ENCODE measurements at regions not wholly inside any gene's neighbourhood (a gene's known extent, or its start where the extent isn't known, plus 50 kb on each side); places are given as distances from the start of the nearest gene placed in this dataset.
"Not testable (repeated sequence)": the region's sequence is repeated elsewhere in the genome, so short reads cannot be mapped to it uniquely, and the experiment has no call there.

DNA sequence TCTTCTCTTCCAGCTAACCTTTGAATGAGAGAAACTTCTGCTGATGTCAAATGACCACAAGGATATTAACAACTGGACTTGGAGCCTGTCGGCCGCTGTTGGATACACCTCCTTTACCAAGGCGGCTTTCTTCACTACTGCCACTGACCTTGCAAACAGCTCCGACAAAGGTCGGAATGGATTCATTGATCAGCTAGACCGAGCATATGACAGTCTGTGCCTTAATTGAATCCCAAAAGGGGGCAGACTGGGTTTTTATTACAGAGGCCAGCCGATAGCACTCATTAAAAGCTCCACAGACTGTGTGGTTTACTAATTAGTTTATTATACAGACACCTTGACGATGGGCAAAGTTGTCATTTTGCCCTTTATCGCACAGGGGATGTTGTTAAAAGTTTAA lies 394.5 kb downstream of the RERGL start:
- no peak for DNase-seq

DNA sequence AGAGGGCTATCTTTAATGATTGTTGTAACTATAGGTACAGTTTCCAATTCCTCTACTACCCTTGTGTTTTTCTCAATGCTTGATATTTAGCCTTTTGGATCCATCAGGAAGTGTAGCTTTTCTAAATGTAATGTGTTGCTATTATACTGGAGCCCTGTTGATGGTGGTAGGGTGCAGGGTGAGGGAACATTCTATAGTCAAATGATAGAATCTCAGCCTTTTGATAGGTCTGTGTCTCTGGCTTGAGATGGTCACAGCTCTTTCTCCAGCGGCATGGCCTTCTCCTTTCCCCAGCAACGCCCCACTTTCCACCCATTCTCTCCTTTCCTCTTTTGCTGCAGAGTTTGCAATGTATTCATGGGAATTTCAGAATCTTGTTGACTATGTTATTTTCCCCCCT lies 398.6 kb downstream of the RERGL start:
- DNase-seq = no peak

DNA sequence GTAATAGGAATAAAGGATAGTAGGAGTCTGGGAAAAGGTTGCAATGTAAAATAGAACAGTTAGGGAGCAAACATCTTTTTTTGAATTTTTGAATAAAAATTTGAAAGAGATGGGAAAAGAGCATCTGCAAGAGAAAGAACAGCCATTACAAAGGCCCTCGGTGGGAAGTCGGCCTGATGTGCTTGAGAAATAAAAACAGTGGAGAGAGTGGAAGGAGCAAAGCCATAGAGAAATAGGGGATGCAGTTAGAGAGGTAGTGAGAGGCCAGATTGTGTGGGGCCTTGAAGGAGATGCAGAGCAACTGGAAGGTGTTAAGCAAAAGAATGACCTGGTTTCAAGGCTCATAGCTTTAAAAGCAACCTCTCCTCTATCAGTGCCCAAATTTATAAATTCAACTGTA lies 409.8 kb downstream of the RERGL start:
- no peak for DNase-seq

GRCh38 chr12:17666641-17667324 lies 423.2 kb downstream of the RERGL start:
- no peak for DNase-seq

DNA sequence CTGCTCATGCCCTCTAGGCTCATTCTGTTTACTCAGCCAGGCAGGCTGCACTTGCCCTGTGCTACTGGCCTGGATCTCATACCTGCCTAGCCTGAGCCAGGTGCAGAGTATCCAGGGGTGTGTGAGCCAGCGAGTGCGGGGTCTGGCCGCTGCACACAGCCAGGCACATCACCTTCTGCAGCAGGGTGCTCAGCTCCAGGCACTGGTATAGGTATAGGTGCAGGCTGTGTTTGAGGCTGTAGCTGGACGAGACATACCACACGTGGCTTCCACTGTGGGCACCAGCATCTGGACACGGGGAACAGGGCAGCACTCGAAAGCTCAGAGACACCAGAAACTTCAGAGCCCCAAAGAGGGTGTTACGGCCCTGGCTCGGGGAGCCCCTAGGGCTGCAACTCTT lies 424.2 kb downstream of the RERGL start:
- no peak for DNase-seq

DNA sequence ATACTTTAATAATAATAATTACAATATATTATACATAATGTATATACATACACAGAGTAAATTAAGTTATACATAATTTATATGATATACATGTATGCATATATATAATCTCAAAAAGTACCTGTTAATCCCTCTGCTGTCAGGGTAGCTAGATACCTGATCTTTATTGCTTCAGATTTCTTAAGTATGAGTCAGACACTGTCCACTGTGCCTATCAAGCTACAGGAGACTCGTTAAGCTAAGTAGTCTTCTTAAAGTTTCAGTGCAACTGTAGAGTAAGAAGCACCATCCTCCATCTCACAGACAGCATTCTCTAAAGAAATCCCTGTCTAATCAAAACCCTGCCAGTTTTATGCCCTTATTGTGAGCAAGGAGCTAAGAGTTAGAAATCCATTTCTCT lies 428.7 kb downstream of the RERGL start:
- no peak for DNase-seq

DNA sequence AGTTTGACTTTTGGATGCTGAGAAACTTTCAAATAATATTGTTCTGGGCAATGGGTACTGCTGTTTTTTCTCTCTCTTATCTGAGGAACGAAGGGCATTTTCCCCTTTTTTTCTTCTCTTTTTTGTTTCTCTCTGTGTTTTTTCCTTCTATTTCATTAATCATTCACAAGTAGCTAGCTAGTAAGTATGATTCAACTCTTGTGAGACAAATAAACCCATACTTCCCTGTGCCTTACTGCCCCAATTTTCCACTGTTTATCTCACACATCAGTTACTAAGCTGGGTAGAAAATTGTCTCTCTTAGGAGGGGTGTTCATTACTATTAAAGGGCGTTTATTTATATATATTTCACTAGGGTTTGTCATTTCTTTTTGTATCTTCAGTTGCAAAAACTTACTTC lies 437.6 kb downstream of the RERGL start:
- DNase-seq = no peak

DNA sequence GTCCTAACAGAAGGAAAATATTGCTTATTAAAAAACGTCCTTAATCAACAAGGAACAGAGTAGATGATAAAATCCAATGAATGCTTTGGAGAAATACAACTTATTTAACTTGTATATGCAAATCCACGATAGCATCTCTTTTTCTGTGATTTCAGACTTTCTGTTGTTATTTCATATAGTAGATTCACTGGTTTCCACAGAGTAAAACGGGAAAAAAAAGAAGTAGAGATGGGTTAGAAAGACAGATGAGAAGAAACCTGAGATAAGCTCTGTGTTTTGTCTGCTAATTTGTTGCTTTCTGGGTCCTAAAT lies 447.7 kb downstream of the RERGL start:
- no peak for DNase-seq

DNA sequence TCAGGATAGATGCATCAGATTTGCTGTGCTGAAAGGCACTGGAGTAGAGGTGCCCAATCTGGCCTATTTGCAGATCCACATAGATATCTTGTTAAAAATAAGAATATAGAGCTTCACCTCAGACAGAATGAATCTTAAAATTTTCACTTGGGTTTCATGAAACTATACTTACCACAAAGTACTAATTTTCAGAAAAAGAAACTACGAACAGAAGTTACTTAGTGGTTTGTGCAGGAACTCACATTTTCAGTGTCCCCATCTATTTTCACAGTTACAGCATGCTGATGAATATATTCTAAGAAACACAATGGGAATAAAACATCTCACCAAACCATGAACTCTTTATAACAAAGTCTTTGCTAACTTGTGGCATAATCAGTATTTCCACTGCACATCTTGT lies 449.4 kb downstream of the RERGL start:
- no peak for DNase-seq

DNA sequence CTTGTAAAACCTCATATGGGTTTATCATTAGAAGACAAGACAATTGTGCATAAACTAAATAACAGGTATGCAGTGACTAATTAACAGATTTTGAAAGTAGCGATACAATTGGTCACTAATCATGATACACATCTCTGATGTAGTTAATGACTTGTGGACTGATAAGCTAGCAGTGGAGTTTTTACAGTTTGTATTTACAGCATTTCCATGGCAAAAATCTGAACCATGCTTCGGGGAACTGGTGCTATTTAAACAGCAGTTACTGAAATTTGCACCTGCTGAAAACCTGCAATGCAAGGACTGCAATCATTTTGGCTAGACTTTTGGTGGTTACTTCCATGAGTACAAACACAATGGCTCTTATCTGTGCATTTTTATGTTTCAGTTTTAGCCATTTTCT lies 471.2 kb downstream of the RERGL start:
- DNase-seq = no peak

DNA sequence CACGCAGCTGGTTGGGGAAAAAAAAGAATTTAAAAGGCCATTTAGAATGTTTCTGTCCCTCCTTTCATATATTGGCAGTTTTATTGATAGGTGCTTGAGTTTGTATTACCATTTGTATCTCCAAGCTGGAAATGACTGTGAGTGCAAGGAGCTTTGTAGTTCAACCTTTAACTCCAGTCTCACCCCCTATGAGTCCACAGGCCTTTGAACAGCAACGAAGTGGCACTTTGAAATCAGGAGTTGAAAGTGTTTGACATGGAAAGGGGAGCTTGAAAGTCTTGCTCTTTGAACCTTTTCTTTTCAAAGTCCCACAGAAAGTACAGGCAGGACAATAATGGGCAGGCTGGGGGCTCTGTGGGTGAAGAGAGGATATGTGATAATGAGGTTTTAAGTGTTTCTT lies 480.3 kb downstream of the RERGL start:
- DNase-seq = no peak

DNA sequence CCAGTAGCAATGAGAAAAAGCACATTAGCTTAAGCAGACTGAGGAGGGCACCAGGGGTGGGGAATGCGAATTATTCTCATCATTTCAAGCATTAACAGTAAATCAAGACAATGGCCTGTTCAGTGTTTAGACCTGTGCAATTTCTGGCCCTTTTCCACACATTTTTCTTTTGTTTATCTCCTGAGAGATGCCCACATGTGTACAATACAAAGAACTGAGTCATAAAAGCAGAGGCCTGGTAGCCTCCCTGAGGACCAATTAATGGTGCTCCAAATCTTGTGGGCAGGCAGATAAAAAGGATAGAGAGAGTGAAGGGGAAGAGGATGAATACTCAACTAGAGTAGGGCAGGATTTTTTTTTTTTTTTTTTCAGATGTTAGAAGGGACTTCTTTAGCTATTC lies 480.8 kb downstream of the RERGL start:
- no peak for DNase-seq

DNA sequence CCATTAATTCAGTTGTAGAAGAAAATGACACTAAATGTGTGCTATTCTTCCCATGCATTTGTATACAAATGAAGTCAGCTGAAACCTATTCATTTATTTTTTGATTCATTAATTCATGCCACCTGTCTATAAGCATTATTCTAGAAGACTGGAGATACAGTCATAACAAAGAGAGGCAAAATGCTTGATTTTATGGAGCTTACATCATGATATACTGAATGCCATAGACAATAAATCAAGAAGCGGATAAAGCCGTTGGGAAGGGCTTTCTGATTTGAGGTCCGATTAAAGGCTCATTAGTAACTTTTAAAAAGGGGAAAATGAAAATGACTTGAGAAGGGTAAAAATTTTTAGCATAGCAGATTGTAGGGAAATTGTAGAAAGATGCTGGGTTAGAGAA lies 494.9 kb downstream of the RERGL start:
- no peak for DNase-seq

GRCh38 chr12:17593715-17594406 lies 496.1 kb downstream of the RERGL start:
- no peak for DNase-seq

DNA sequence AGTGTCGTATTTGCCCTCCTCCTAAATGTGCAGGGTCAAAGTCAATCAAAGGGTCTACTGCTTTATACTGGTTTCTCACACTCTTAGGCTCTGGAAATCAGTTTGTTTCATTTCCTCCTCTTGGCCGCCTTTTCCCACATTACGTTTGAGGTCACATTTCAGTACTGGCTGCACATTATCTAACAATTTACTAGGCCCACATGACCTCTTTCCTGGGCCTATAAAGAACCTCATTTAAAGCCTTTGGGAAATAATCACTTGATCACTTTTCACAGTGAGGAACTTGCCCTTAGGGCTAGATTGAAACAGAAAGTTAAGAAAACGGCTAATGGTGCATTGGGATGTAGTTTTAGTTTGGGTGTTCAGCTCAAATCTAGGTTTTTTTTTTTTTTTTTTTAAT lies 497.5 kb downstream of the RERGL start:
- no peak for DNase-seq

- no peak for DNase-seq
These were observed 498.9 kb downstream of the RERGL start for GRCh38 chr12:17591005-17591681.

- no peak for DNase-seq
These were observed 501.0 kb downstream of the RERGL start for GRCh38 chr12:17588968-17589367.

DNA sequence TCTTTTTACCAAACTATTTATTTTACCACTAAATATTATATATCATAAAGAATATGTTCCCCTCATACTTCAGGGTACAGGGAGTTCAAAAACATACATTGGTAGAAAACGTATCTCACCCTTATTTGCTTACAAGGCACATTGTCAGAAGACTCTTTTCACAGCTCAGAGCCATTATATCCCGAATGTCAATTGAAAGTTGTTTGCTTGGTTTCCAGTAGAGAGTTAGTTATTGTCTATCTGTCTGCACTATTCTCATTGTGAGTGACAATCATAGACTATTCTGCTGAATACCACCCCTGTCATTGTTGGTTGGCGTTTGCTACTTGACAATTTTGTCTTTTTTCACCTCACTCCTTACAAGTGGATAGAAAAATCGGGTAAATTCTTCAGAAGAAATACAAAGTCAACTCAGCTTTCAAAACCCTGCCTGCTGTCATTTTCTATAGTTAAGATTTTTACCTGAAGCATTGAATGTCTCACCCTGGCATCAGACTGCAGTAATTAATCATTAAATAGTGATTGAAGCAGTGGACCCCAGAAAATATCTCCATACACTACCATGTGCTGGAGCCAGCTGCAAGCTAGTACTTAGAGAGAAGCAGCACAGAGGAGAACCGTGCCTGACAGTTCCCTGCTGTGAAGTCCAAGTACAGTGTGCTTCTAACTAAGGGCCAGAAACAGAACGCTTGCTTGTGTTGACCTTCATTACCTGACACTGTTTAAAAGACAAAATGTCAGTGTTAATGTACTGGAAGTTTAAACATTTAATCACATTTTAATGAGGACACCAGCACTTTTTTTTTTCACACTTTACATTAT lies 510.6 kb downstream of the RERGL start:
- DNase-seq = no peak

DNA sequence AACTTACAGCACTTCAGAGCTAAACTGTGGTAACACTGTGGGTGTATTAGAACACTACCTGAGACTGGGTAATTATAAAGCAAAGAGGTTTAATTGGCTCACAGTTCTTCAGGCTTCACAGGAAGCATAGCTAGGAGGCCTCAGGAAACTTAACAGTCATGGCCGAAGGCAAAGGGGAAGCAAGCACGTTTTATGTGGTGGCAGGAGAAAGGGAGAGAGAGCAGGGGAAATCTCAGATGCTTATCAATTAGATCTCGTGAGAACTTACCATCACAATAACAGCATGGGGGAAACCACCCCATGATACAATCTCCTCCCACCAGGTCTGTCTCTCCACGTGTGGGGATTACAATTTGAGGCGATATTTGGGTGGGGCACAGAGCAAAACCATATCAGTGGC lies 512.6 kb downstream of the RERGL start:
- no peak for DNase-seq

DNA sequence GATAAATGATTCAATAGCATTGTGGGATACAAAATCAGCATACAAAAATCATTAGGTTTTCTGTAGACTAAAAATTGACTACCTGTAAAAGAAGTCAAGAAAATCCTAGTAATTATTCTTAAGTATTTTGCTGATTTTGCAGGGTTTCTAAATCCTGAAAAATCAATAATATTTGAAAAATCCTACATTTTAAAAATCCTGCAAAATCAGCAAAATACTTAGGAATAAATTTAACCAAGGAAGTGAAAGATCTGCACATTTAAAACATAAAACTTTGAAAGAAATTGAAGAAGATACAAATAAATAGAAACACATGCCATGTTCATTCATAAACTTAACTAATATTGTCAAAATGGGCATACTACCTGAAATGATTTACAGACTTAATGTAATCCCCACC lies 517.7 kb downstream of the RERGL start:
- DNase-seq = no peak

- no peak for DNase-seq
These were observed 518.9 kb downstream of the RERGL start for GRCh38 chr12:17571047-17571446.

DNA sequence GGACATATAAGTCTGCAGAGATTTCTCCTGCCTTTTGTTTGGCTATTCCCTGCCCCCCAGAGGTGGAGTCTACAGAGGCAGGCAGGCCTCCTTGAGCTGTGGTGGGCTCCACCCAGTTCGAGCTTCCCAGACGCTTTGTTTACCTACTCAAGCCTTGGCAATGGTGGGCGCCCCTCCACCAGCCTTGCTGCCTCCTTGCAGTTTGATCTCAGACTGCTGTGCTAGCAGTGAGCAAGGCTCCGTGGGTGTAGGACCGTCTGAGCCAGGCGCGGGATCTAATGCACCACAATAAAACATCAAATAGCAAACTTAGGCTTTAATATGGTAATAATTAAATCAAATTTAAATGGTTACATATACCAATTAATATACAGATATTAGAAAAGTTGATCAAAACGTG lies 525.4 kb downstream of the RERGL start:
- not testable (repeated sequence) for DNase-seq

DNA sequence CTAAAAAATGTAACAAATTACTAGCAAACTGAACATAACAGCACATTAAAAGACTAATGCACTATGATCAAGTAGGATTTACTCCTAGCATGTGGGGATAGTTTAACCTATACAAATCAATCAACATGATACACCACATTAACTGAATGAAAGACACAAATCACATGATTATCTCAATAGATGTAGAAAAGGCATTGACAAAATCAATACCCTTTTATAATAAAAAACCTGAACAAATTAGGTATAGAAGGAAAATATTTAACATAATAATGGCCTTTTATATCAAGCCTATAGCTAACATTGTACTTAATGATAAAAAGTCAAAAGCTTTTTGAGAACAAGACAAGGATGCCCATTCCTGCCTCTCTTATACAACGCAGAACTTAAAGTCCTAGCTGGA lies 540.0 kb downstream of the RERGL start:
- DNase-seq = no peak
